Osteoblast (primary cell): ENCODE measurements at regions not wholly inside any gene's neighbourhood (a gene's known extent, or its start where the extent isn't known, plus 50 kb on each side); places are given as distances from the start of the nearest gene placed in this dataset.

Experiments
- DNase-seq: peaks from one replicate; pipeline ENCODE4 v3.0.0; 2011; ENCODE audit warnings: low spot score, mixed read lengths; ENCODE audit not compliant: insufficient read length; ENCODE audit errors: missing footprints
- H2AFZ ChIP-seq: 2 replicates; pipeline ENCODE4 v1.6.0; 2011; ENCODE audit warnings: mild to moderate bottlenecking, low read length
- H3K27ac ChIP-seq: 2 replicates; pipeline ENCODE4 v1.5.1; 2011; ENCODE audit warnings: mild to moderate bottlenecking, low read depth, low read length, moderate library complexity
- H3K27me3 ChIP-seq: 2 replicates; pipeline ENCODE4 v1.6.0; 2012; ENCODE audit warnings: mild to moderate bottlenecking, control low read depth, inconsistent platforms, low read length, moderate library complexity; ENCODE audit not compliant: insufficient read depth
- H3K36me3 ChIP-seq: 2 replicates; pipeline ENCODE4 v1.5.1; 2011; ENCODE audit warnings: mild to moderate bottlenecking, low read length, control low read depth, moderate library complexity; ENCODE audit not compliant: insufficient read depth
- H3K4me1 ChIP-seq: 2 replicates; pipeline ENCODE4 v1.5.1; 2011; ENCODE audit warnings: mild to moderate bottlenecking, low read length, control low read depth, moderate library complexity; ENCODE audit not compliant: insufficient read depth
- H3K4me2 ChIP-seq: 2 replicates; pipeline ENCODE4 v1.6.0; 2011; ENCODE audit warnings: mild to moderate bottlenecking, low read length; ENCODE audit not compliant: insufficient read depth
- H3K4me3 ChIP-seq: fragments of 200-600 bp; sonication (generic); 3 replicates; pipeline ENCODE4 v1.5.1; 2012; ENCODE audit warnings: mild to moderate bottlenecking, low read length, inconsistent platforms; ENCODE audit not compliant: insufficient read depth
- H3K79me2 ChIP-seq: 2 replicates; pipeline ENCODE4 v1.6.0; 2012; ENCODE audit warnings: mild to moderate bottlenecking, low read length, control low read depth, inconsistent platforms; ENCODE audit not compliant: insufficient read depth
- H3K9me3 ChIP-seq: 2 replicates; pipeline ENCODE4 v1.5.1; 2011; ENCODE audit warnings: low read depth, low read length, control low read depth
- H4K20me1 ChIP-seq: 2 replicates; pipeline ENCODE4 v1.6.0; 2012; ENCODE audit warnings: mild to moderate bottlenecking, low read length, control low read depth; ENCODE audit not compliant: insufficient read depth
- TF ChIP-seq, protein P1 (sequence below): IDR thresholded peaks from 2 replicates; pipeline ENCODE4 v1.5.1; 2011; ENCODE audit warnings: mild to moderate bottlenecking, low read depth, low read length, moderate library complexity; ENCODE audit errors: extremely low read depth

DNA sequence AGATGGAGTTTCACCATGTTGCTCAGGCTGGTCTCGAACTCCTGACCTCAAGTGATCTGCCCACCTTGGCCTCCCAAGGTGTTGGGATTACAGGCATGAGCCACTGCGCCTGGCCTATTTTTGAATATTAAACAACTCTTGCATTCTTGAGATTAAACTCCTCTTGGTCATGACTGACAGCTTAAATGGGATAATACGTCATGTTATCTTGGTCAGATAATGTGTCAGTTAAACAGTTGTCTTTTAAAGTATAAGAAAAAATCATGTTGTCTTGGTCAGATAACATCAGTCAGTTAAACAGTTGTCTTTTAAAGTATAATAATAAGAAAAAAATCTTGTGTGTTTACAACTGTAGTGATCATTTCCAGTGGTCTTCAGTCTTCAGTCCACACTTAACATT, 73.6 kb upstream of the SYPL1 start:
- Histone ChIP-seq H3K79me2 (no peaks in the 10 kb centered on the region), H2AFZ (no peak overlapping the region), H4K20me1 (no peaks in the 10 kb centered on the region), H3K4me3 (no peak overlapping the region), H3K36me3 (no peaks in the 10 kb centered on the region), H3K27ac (no peak overlapping the region), H3K9me3 (no peaks in the 10 kb centered on the region), H3K4me2 (no peak overlapping the region), H3K27me3 (peaks cover under 1% of the 10 kb centered on the region), H3K4me1 (no peaks in the 10 kb centered on the region)
- no peak for DNase-seq
- TF ChIP-seq, protein P1, sequence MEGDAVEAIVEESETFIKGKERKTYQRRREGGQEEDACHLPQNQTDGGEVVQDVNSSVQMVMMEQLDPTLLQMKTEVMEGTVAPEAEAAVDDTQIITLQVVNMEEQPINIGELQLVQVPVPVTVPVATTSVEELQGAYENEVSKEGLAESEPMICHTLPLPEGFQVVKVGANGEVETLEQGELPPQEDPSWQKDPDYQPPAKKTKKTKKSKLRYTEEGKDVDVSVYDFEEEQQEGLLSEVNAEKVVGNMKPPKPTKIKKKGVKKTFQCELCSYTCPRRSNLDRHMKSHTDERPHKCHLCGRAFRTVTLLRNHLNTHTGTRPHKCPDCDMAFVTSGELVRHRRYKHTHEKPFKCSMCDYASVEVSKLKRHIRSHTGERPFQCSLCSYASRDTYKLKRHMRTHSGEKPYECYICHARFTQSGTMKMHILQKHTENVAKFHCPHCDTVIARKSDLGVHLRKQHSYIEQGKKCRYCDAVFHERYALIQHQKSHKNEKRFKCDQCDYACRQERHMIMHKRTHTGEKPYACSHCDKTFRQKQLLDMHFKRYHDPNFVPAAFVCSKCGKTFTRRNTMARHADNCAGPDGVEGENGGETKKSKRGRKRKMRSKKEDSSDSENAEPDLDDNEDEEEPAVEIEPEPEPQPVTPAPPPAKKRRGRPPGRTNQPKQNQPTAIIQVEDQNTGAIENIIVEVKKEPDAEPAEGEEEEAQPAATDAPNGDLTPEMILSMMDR = no peak

GRCh38 chr7:106183952-106184351, 71.8 kb upstream of the SYPL1 start:
- no peak for DNase-seq
- H3K4me3 ChIP-seq = no peak overlapping the region
- no peaks in the 10 kb centered on the region for H3K36me3 ChIP-seq
- no peaks in the 10 kb centered on the region for H3K4me1 ChIP-seq
- no peaks in the 10 kb centered on the region for H3K79me2 ChIP-seq
- no peaks in the 10 kb centered on the region for H4K20me1 ChIP-seq
- TF ChIP-seq, protein P1 = no peak
- no peak overlapping the region for H3K27ac ChIP-seq
- no peak overlapping the region for H3K4me2 ChIP-seq
- H3K27me3 ChIP-seq = peaks cover 3% of the 10 kb centered on the region
- H2AFZ ChIP-seq = no peak overlapping the region
- H3K9me3 ChIP-seq = no peaks in the 10 kb centered on the region

- TF ChIP-seq, protein P1 = no peak
Observed at GRCh38 chr7:106182904-106183303, 70.8 kb upstream of the SYPL1 start.

DNA sequence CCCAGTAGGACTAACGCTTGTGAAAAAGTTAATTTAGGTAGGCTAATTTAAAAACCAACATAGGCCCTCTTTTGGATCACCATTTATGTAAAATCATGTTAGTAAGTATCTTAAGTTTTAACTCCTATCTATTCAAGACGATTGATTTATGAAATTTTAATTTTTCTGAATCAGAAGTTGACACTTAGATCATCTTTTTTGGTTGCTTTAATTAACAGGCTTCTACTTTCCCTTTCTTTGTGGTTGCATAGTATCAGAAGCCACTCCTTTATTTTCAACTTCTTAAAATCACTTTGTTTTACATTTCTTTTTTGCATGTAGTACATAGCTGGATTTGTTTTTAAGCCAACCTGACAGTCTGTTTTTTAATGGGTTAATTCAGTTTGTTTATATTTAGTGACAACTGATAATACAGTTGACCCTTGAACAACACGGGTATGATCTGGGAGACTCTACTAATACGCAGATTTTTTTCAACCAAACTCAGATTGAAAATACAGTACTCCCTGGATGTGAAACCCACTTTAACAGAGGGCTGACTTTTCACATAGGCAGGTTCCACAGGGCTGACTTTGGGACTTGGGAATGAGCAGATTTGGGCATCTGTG, 69.7 kb upstream of the SYPL1 start:
- Histone ChIP-seq H3K4me2 (no peak overlapping the region), H4K20me1 (no peaks in the 10 kb centered on the region), H3K4me3 (no peak overlapping the region), H3K9me3 (no peaks in the 10 kb centered on the region), H2AFZ (no peak overlapping the region), H3K27me3 (peaks cover 3% of the 10 kb centered on the region), H3K36me3 (no peaks in the 10 kb centered on the region), H3K27ac (no peak overlapping the region), H3K79me2 (no peaks in the 10 kb centered on the region), H3K4me1 (no peaks in the 10 kb centered on the region)
- TF ChIP-seq, protein P1 = no peak
- no peak for DNase-seq

More at GRCh38 chr7:106182904-106183303, 70.8 kb upstream of the SYPL1 start:
- Histone ChIP-seq H3K27ac (no peak overlapping the region), H3K36me3 (no peaks in the 10 kb centered on the region), H4K20me1 (no peaks in the 10 kb centered on the region), H3K4me3 (no peak overlapping the region), H3K4me1 (no peaks in the 10 kb centered on the region), H3K79me2 (no peaks in the 10 kb centered on the region), H3K27me3 (peaks cover 3% of the 10 kb centered on the region), H2AFZ (no peak overlapping the region), H3K9me3 (no peaks in the 10 kb centered on the region), H3K4me2 (no peak overlapping the region)
- DNase-seq = no peak
